ENCODE measurements at regions not wholly inside any gene's neighbourhood (a gene's known extent, or its start where the extent isn't known, plus 50 kb on each side); places are given as distances from the start of the nearest gene placed in this dataset.

DNA sequence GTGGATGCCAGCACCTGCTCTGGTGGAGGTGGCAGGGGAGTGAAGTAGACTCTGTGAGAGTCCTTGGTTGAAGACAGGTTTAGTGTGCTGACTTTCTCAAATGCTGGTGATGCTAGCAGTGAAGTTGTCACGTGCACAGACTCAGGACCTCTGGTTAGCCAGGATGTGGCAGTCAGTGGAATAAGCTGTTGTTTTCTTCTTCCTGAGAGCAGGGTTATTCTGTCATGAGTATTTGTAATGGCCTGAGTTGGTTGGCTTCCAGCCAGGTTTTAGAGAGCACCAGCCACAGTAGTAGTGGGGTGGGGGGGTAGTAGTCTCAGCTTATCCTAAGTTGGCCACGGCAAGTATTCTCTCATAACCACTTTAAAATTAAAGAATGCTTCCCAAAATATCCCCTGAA is 169.7 kb upstream of the FOXN2 start:
- Histone ChIP-seq H3K9me3 (no peaks in the 10 kb centered on the region), H3K36me3 (no peaks in the 10 kb centered on the region), H3K27ac (no peak overlapping the region), H3K27me3 (replicated peaks; ENCODE audit: insufficient read depth) (no peaks in the 10 kb centered on the region), H3K4me1 (replicated peaks) (no peaks in the 10 kb centered on the region), H3K4me3 (no peak overlapping the region)
- WGBS = 37% methylated on average over 2 of the region's 2 CpGs
- intact Hi-C loops (cut with DNase I) = no loop called here
- DNase-seq (ENCODE audit: low spot score) = no peak
- TF ChIP-seq POLR2AphosphoS5 (IDR thresholded peaks at IDR 0.05) (no peak), POLR2A (IDR thresholded peaks at IDR 0.05) (no peak)
- TF ChIP-seq, protein P1, sequence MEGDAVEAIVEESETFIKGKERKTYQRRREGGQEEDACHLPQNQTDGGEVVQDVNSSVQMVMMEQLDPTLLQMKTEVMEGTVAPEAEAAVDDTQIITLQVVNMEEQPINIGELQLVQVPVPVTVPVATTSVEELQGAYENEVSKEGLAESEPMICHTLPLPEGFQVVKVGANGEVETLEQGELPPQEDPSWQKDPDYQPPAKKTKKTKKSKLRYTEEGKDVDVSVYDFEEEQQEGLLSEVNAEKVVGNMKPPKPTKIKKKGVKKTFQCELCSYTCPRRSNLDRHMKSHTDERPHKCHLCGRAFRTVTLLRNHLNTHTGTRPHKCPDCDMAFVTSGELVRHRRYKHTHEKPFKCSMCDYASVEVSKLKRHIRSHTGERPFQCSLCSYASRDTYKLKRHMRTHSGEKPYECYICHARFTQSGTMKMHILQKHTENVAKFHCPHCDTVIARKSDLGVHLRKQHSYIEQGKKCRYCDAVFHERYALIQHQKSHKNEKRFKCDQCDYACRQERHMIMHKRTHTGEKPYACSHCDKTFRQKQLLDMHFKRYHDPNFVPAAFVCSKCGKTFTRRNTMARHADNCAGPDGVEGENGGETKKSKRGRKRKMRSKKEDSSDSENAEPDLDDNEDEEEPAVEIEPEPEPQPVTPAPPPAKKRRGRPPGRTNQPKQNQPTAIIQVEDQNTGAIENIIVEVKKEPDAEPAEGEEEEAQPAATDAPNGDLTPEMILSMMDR (IDR thresholded peaks at IDR 0.05) = no peak

DNA sequence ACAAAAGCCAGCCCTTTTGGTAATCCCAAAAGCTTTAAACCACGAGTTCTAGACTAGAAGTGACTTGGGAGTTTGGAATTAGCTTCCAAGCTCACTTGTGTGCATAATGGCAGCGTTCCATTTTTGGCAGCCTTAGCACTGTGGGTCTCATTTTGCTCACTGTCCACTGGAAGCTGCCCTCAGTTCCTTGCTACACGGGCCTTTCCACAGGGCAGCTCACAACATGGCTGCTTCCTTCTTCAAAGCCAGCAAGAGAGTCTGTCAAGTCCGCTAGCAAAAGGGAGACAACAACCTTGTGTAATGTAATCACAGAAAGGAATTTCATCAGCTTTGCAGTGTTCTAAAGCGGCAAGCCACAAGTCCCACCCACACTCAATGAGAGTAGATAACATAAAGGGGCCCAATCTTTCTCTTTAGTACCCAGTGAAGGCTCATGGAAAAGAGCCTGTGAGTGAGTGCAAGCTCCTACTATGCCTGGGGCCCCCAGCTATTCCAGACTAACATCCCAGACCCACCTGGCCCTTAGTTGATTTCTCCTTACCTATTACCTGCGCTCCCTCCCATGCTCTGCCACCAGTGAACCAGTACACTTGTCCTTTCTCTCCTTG is 168.5 kb upstream of the FOXN2 start:
- DNase-seq (ENCODE audit: low spot score) = no peak
- H3K9me3 ChIP-seq = no peaks in the 10 kb centered on the region
- no peaks in the 10 kb centered on the region for H3K36me3 ChIP-seq
- intact Hi-C loops (cut with DNase I) = no loop called here
- H3K4me1 ChIP-seq (replicated peaks) = no peaks in the 10 kb centered on the region
- H3K27me3 ChIP-seq (replicated peaks; ENCODE audit: insufficient read depth) = no peaks in the 10 kb centered on the region
- H3K27ac ChIP-seq = no peak overlapping the region
- WGBS = 85% methylated on average over 6 of the region's 6 CpGs
- TF ChIP-seq POLR2AphosphoS5 (IDR thresholded peaks at IDR 0.05) (no peak), POLR2A (IDR thresholded peaks at IDR 0.05) (no peak)
- TF ChIP-seq, protein P1 (IDR thresholded peaks at IDR 0.05) = no peak
- no peak overlapping the region for H3K4me3 ChIP-seq

DNA sequence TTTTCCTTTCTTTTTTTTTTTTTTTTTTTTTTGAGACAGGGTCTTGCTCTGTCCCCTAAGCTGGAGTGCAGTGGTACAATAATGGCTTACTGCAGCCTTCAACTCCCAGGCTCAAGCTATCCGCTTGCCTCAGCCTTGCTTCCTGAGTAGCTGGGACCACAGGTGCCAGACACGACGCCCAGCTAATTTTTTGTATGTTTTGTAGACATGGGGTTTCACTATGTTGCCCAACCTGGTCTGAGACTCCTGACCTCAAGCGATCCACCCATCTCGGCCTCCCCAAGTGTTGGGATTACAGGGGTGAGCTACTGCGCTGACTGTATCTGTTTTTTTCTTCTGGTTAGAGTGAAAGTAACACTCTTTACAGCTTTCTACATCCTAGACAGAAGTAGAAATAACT is 167.9 kb upstream of the FOXN2 start:
- Histone ChIP-seq H3K36me3 (no peaks in the 10 kb centered on the region), H3K27me3 (replicated peaks; ENCODE audit: insufficient read depth) (no peaks in the 10 kb centered on the region), H3K4me3 (no peak overlapping the region), H3K9me3 (no peaks in the 10 kb centered on the region), H3K27ac (no peak overlapping the region), H3K4me1 (replicated peaks) (no peaks in the 10 kb centered on the region)
- no peak for DNase-seq (ENCODE audit: low spot score)
- TF ChIP-seq, protein P1 (IDR thresholded peaks at IDR 0.05) = no peak
- TF ChIP-seq POLR2AphosphoS5 (IDR thresholded peaks at IDR 0.05) (no peak), POLR2A (IDR thresholded peaks at IDR 0.05) (no peak)
- intact Hi-C loops (cut with DNase I) = no loop called here
- 95% methylated on average over 6 of the region's 6 CpGs for WGBS

DNA sequence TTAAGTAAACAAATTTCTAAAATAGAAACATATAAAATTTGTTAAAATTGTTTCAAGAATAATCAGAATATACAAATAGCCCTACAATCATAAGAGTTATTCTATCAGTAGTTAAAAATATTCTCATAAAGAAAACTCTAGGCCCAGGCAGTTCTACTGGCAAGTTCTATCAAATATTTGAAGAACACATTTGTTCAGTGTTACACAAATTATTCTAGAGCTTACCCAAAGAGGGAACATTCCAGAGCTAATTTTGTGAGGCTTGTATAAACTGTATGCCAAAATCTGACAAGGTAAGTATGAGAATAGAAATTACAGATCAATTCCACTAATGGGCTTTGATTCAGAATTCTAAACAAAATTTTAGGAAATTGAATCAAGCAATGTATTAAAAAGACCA is 166.8 kb upstream of the FOXN2 start:
- intact Hi-C loops (cut with DNase I) = no loop called here
- Histone ChIP-seq H3K27ac (no peak overlapping the region), H3K27me3 (replicated peaks; ENCODE audit: insufficient read depth) (no peaks in the 10 kb centered on the region), H3K4me1 (replicated peaks) (no peaks in the 10 kb centered on the region), H3K9me3 (no peaks in the 10 kb centered on the region), H3K4me3 (no peak overlapping the region), H3K36me3 (no peaks in the 10 kb centered on the region)
- TF ChIP-seq POLR2A (IDR thresholded peaks at IDR 0.05) (no peak), POLR2AphosphoS5 (IDR thresholded peaks at IDR 0.05) (no peak)
- no peak for DNase-seq (ENCODE audit: low spot score)

DNA sequence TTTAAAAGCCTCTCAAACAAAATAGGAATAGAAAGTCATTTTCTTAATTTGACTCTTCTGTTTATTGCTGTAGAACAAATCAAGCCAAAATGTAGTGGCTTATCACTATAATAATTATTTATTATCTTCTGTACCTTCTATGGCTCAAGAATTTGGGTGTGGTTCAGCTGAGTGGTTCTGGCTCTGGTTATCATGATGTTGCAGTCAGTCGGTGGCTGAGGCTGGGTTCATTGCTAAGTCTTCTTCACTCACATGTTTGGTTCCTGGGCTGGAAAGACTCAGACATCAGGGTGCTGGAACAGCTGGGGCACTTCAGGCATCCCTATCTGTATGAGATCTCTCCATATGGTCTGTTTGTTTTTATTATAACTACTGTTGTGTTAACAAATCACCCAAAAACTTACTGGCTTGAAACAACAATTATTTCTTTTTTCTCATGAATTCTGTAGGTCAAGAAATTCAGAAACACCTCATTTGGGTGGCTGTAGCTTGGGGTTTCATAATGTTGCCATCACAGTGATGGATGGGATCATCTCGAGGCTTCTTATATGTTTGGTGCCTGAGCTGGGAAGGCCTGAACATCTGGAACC is 165.5 kb upstream of the FOXN2 start:
- intact Hi-C loops (cut with DNase I) = no loop called here
- no peak for DNase-seq (ENCODE audit: low spot score)
- no peaks in the 10 kb centered on the region for H3K27me3 ChIP-seq (replicated peaks; ENCODE audit: insufficient read depth)
- no peak overlapping the region for H3K27ac ChIP-seq
- no peaks in the 10 kb centered on the region for H3K9me3 ChIP-seq
- H3K36me3 ChIP-seq = no peaks in the 10 kb centered on the region
- no peak overlapping the region for H3K4me3 ChIP-seq
- no peaks in the 10 kb centered on the region for H3K4me1 ChIP-seq (replicated peaks)
- WGBS = 63% methylated on average over 2 of the region's 2 CpGs
- TF ChIP-seq, protein P1 (IDR thresholded peaks at IDR 0.05) = no peak
- TF ChIP-seq POLR2AphosphoS5 (IDR thresholded peaks at IDR 0.05) (no peak), POLR2A (IDR thresholded peaks at IDR 0.05) (no peak)

Measured in prostate gland (tissue), 2 donors.